ENCODE measurements at regions not wholly inside any gene's neighbourhood (a gene's known extent, or its start where the extent isn't known, plus 50 kb on each side); places are given as distances from the start of the nearest gene placed in this dataset.

DNA sequence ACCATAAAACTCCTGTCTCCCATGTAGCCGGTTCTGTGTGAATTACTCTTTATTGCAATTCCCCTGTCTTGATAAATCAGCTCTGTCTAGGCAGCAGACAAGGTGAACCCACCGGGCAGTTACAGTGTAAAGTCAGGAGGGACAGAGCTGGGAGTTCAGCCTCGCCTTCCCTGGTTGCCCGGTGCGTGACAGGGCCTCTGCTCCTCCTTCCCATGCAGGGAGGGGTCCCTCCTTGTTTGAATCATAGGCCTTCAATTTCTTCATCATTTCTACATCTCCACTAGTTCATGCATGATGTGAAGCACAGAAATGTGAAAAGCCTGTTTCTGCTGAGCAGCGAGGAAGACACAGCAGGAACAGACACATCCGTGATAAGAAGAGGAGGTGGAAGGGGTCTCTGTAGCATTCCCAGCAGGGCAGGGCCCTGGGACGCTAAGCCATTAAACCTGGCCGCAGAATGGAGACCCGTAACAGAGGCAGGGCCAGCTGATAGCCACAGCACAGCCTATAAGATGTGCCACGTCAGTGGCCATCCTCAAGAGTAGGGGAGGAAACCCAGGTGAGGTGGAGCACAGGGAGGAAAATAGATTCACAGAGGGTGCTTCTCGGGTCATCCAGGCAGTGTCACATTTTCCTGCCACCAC, 106.7 kb upstream of the CST7 start:
- no peaks in the 10 kb centered on the region for H3K9me3 ChIP-seq (ENCODE audit: severe bottlenecking)
- H3K4me3 ChIP-seq (ENCODE audit: low read depth, low read length), result no peak overlapping the region
- TF ChIP-seq, protein P1, sequence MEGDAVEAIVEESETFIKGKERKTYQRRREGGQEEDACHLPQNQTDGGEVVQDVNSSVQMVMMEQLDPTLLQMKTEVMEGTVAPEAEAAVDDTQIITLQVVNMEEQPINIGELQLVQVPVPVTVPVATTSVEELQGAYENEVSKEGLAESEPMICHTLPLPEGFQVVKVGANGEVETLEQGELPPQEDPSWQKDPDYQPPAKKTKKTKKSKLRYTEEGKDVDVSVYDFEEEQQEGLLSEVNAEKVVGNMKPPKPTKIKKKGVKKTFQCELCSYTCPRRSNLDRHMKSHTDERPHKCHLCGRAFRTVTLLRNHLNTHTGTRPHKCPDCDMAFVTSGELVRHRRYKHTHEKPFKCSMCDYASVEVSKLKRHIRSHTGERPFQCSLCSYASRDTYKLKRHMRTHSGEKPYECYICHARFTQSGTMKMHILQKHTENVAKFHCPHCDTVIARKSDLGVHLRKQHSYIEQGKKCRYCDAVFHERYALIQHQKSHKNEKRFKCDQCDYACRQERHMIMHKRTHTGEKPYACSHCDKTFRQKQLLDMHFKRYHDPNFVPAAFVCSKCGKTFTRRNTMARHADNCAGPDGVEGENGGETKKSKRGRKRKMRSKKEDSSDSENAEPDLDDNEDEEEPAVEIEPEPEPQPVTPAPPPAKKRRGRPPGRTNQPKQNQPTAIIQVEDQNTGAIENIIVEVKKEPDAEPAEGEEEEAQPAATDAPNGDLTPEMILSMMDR (IDR thresholded peaks at IDR 0.05; ENCODE audit: low read depth, low read length), result no peak
- no peak overlapping the region for H3K27ac ChIP-seq
- no peaks in the 10 kb centered on the region for H3K36me3 ChIP-seq
- H3K27me3 ChIP-seq (ENCODE audit: insufficient read depth, low read depth, severe bottlenecking), result no peaks in the 10 kb centered on the region
- no peak for DNase-seq

DNA sequence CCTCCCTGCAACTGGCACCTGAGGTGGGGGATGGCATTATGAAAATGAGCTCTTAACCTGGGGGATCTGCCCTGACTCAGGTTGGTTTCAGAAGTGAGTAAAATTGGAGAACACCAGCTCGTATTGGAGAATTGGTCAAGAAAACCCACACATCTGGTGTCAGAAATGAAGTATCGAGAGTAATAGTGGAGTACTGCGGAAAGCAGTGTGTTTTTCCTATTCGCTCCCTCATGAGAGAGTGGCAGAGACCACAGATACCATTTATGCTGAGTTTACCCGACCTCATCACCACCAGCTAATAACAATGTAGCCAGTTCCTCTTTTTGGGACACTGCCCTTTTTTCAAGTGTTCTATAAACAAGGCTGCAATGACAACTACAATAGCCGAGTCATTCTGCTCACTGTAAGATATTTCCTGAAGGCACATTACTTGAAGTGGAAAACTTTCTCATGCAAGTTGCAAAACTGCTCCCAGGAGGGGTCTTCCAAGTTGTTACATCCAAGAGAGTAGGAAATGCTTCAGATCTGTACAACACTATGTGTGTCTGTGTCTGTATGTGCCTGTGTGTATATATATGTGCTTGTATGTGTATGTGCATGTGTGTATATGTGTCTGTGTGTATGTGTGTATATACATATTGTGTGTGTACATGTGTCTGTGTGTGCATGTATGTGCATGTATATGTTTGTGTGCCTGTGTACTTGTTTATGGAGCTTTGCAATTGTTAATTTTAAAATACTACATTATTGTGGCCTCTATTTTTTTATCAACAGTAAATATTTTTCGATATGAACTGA, 106.0 kb upstream of the CST7 start:
- H3K9me3 ChIP-seq (ENCODE audit: severe bottlenecking), result no peaks in the 10 kb centered on the region
- no peaks in the 10 kb centered on the region for H3K27me3 ChIP-seq (ENCODE audit: insufficient read depth, low read depth, severe bottlenecking)
- no peak for DNase-seq
- H3K27ac ChIP-seq, result no peak overlapping the region
- TF ChIP-seq, protein P1 (IDR thresholded peaks at IDR 0.05; ENCODE audit: low read depth, low read length), result no peak
- H3K36me3 ChIP-seq, result no peaks in the 10 kb centered on the region
- no peak overlapping the region for H3K4me3 ChIP-seq (ENCODE audit: low read depth, low read length)

DNA sequence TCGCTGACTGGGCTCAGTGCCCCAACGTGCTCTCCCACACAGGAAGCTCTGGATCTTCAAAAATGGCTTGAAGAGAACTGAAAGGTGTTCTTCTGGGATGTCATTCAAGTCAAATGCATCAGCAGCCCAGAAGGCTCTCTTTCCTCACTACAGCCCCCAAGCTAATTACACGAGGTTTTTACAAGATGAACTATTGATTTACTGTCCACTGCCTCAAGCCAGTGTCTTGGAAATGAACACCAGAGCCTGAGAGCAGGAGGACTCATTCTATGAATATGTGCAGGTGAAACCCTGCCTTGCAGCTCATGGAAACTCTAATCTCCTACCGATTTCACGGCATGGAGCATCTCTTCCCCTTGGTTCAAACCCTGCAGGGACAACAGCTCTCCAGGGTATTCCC, 98.9 kb upstream of the CST7 start:
- H3K9me3 ChIP-seq (ENCODE audit: severe bottlenecking), result peaks cover 6% of the 10 kb centered on the region
- no peak for DNase-seq
- TF ChIP-seq, protein P1 (IDR thresholded peaks at IDR 0.05; ENCODE audit: low read depth, low read length), result no peak
- no peaks in the 10 kb centered on the region for H3K36me3 ChIP-seq
- H3K27ac ChIP-seq, result no peak overlapping the region
- H3K4me3 ChIP-seq (ENCODE audit: low read depth, low read length), result no peak overlapping the region
- H3K27me3 ChIP-seq (ENCODE audit: insufficient read depth, low read depth, severe bottlenecking), result no peaks in the 10 kb centered on the region

DNA sequence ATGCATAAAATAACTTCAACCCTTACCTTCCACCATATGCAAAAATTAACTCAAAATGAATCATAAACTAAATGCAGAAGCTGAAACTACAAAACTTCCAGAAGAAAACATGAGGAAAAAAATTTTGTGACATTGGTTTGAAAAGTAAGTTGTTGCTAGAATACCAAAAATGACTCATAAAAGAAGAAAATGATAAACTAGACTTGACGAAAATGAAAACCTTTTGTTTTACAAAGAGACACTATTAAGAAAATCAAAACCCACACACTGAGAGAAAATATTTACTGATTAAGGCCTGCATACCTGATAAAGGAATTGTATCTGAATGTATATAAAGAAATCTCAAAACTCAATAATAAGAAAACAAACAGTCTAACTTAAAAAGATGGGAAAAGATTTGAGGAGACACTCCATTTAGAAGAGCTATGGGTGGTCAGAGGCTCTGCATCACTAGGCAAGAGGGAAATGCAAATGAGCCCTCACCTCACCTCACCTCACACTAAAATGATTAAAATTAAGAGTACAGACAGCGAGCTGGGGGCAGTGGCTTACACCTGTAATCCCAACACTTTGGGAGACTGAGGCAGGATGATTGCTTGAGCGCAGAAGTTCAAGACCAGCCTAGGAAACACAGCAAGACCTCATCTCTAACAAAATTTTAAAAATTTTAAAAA, 97.6 kb upstream of the CST7 start:
- Histone ChIP-seq H3K27me3 (ENCODE audit: insufficient read depth, low read depth, severe bottlenecking) (no peaks in the 10 kb centered on the region), H3K27ac (no peak overlapping the region), H3K9me3 (ENCODE audit: severe bottlenecking) (peaks cover 6% of the 10 kb centered on the region), H3K4me3 (ENCODE audit: low read depth, low read length) (no peak overlapping the region), H3K36me3 (no peaks in the 10 kb centered on the region)
- no peak for DNase-seq
- TF ChIP-seq, protein P1 (IDR thresholded peaks at IDR 0.05; ENCODE audit: low read depth, low read length), result no peak

DNA sequence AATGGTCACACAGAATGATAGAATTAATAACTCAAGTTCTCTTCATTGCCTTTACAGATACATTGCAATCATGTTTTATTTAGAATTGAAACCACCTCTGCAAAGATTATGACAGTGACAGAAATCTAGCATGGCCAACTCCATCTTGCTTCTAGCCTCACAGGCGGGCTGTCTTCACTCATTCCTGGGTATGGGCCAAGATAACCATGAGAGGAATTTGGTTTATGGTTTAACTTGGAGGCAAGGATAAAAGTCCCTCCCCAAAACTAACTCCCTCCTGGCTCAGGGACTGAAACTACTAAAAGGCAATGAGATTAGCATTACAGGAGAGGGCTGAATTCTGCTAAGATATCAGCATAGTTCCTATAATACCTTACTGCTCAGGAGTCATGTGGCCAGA, 95.2 kb upstream of the CST7 start:
- Histone ChIP-seq H3K36me3 (no peaks in the 10 kb centered on the region), H3K27ac (no peak overlapping the region), H3K9me3 (ENCODE audit: severe bottlenecking) (peaks cover 6% of the 10 kb centered on the region), H3K27me3 (ENCODE audit: insufficient read depth, low read depth, severe bottlenecking) (no peaks in the 10 kb centered on the region), H3K4me3 (ENCODE audit: low read depth, low read length) (no peak overlapping the region)
- TF ChIP-seq, protein P1 (IDR thresholded peaks at IDR 0.05; ENCODE audit: low read depth, low read length), result no peak
- DNase-seq, result no peak

Measured in WERI-Rb-1 (cell line).